Gastrocnemius medialis (tissue), 4 donors: ENCODE measurements at regions not wholly inside any gene's neighbourhood (a gene's known extent, or its start where the extent isn't known, plus 50 kb on each side); places are given as distances from the start of the nearest gene placed in this dataset.
A peak's percentile ranks its signal among the peaks of the same experiment; 100 is the strongest.
"Not testable (repeated sequence)": the region's sequence is repeated elsewhere in the genome, so short reads cannot be mapped to it uniquely, and the experiment has no call there.

Source experiments
- ATAC-seq, 2 donors: fragments of 150-250 bp; one replicate each; pipeline ENCODE4 v1.9.1; 2016
- DNase-seq, 2 donors: peaks; one replicate each; pipeline ENCODE4 v3.0.0-alpha.2; 2019
- H3K27ac ChIP-seq, 4 donors: fragments of 200-600 bp; sonication (generic); 1 replicate in 1 of 4; 2 replicates in 3 of 4; pipeline ENCODE4 v1.5.1; 2016 to 2018; ENCODE audit warnings: mild to moderate bottlenecking in 2 of 4, moderate library complexity in 1 of 4
- H3K27me3 ChIP-seq, 3 donors: fragments of 200-600 bp; sonication (generic) in 2 of 3; 1 replicate in 1 of 3; 2 replicates in 2 of 3; pipeline versions ENCODE4 v1.5.1 to v1.6.0; 2016 to 2019; ENCODE audit warnings: mild to moderate bottlenecking in 1 of 3, moderate library complexity in 1 of 3
- H3K36me3 ChIP-seq, 2 donors: fragments of 200-600 bp; sonication (generic) in 1 of 2; one replicate each; pipeline ENCODE4 v1.5.1; 2017 to 2018
- H3K4me1 ChIP-seq, 2 donors: fragments of 200-600 bp; sonication (generic) in 1 of 2; one replicate each; pipeline ENCODE4 v1.5.1; 2016 to 2017; ENCODE audit warnings: mild to moderate bottlenecking in 2 of 2
- H3K4me3 ChIP-seq, 4 donors: fragments of 200-600 bp; sonication (generic) in 3 of 4; 1 replicate in 1 of 4; 2 replicates in 3 of 4; pipeline ENCODE4 v1.5.1; 2016 to 2019; ENCODE audit warnings: mild to moderate bottlenecking in 2 of 4
- H3K9me3 ChIP-seq, 3 donors: fragments of 200-600 bp; sonication (generic) in 2 of 3; 1 replicate in 1 of 3; 2 replicates in 2 of 3; pipeline ENCODE4 v1.5.1; 2016 to 2019
- POLR2A ChIP-seq, 2 donors: fragments of 450-650 bp; IDR thresholded peaks; one replicate each; pipeline ENCODE4 v1.6.1; 2017; ENCODE audit warnings: antibody characterized with exemption in 2 of 2, mild to moderate bottlenecking in 2 of 2, moderate library complexity in 2 of 2
- in situ Hi-C, 4 donors: fragments of 200-750 bp; cut with MboI; loops; one replicate each; pipeline versions ENCODE4 v1.15.0 to v1.8.0; 2017; ENCODE audit warnings: low sequenced_read_pairs in 4 of 4
- intact Hi-C: fragments of 100-400 bp; cut with DNase I; formaldehyde crosslinking; loops from one replicate; pipeline ENCODE4 v1.15.1; 2023; ENCODE audit warnings: low total_unique reads
- TF ChIP-seq, protein P1 (sequence below), 5 experiments: fragments of 450-650 bp in 3 of 5; fragments of 200-600 bp in 2 of 5; sonication (generic) in 2 of 5; IDR thresholded peaks in 4 of 5; conservative IDR thresholded peaks in 1 of 5; 1 replicate in 4 of 5; 2 replicates in 1 of 5; pipeline ENCODE4 v1.5.1; 2016 to 2019; ENCODE audit warnings: antibody characterized with exemption in 5 of 5, mild to moderate bottlenecking in 3 of 5, moderate library complexity in 3 of 5

DNA sequence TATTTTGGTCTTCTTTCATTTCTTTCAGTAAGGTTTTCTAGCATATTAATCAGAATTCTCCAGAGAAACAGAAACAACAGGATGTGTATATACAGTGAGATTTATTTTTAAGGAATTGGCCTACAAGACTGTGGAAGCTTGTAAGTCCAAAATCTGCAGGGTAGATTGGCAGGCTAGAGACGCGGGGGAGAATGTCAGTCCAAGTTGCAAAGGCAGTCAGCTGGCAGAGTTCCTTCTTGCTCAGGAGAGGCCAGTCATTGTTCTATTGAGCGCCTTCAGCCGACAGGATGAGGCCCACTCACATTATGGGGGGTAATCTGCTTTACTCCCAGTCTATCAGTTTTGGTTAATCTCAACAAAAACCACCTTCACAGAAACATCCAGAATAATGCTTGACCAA lies 133.4 kb upstream of the UBE3A start:
- DNase-seq (no peak), ATAC-seq (no peak)
- H3K9me3 ChIP-seq, result no peaks in the 10 kb centered on the region
- H3K4me1 ChIP-seq, result peaks cover 19 to 22% of the 10 kb centered on the region in 2 donors
- no peak overlapping the region for H3K27ac ChIP-seq
- H3K27me3 ChIP-seq, result no peaks in the 10 kb centered on the region
- intact Hi-C loops, result loop anchor here (10.0 kb wide), 1 partner anchor 73 kb away; no protein-coding TSS in a partner anchor
- in situ Hi-C loops, result no loop called here
- TF ChIP-seq POLR2A (IDR thresholded peaks at IDR 0.05), result no peak
- TF ChIP-seq, protein P1, sequence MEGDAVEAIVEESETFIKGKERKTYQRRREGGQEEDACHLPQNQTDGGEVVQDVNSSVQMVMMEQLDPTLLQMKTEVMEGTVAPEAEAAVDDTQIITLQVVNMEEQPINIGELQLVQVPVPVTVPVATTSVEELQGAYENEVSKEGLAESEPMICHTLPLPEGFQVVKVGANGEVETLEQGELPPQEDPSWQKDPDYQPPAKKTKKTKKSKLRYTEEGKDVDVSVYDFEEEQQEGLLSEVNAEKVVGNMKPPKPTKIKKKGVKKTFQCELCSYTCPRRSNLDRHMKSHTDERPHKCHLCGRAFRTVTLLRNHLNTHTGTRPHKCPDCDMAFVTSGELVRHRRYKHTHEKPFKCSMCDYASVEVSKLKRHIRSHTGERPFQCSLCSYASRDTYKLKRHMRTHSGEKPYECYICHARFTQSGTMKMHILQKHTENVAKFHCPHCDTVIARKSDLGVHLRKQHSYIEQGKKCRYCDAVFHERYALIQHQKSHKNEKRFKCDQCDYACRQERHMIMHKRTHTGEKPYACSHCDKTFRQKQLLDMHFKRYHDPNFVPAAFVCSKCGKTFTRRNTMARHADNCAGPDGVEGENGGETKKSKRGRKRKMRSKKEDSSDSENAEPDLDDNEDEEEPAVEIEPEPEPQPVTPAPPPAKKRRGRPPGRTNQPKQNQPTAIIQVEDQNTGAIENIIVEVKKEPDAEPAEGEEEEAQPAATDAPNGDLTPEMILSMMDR (IDR thresholded peaks at IDR 0.05 in 4 of 5, conservative IDR thresholded peaks at IDR 0.05 in 1 of 5), result no peak
- H3K36me3 ChIP-seq, result no peaks in the 10 kb centered on the region
- H3K4me3 ChIP-seq, result no peak overlapping the region

GRCh38 chr15:25568751-25569150 lies 129.9 kb upstream of the UBE3A start:
- DNase-seq (peak; percentile 10 to 73), ATAC-seq (peak; percentile 83 to 91)
- in situ Hi-C loops (no loop called here), intact Hi-C loops (loop anchor here (5.0 kb wide), 1 partner anchor 104 kb away; no protein-coding TSS in a partner anchor)
- no peaks in the 10 kb centered on the region for H3K9me3 ChIP-seq
- peaks cover 33 to 36% of the 10 kb centered on the region in 2 donors for H3K4me1 ChIP-seq
- H3K4me3 ChIP-seq, result no peak overlapping the region
- H3K36me3 ChIP-seq, result no peaks in the 10 kb centered on the region
- H3K27ac ChIP-seq, result peak overlapping the region; percentile 5 to 37 (median 16)
- H3K27me3 ChIP-seq, result no peaks in the 10 kb centered on the region
- TF ChIP-seq, protein P1 (IDR thresholded peaks at IDR 0.05 in 4 of 5, conservative IDR thresholded peaks at IDR 0.05 in 1 of 5), result no peak
- TF ChIP-seq POLR2A (IDR thresholded peaks at IDR 0.05), result no peak

DNA sequence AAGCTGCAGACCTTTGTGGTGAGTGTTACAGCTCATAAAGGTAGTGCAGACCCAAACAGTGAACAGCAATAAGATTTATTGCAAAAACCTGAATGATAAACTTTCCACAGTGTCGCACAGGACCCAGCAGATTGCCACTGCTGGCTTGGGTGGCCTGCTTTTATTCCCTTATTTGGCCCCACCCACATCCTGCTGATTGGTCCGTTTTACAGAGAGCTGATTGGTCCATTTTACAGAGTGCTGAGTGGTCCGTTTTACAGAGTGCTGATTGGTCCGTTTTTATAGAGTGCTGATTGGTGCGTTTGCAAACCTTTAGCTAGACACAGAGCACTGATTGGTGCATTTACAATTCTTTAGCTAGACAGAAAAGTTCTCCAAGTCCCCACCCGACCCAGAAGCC lies 127.7 kb upstream of the UBE3A start:
- ATAC-seq, H3K9me3 ChIP-seq, DNase-seq, H3K27me3 ChIP-seq, H3K36me3 ChIP-seq, in situ Hi-C loops, H3K27ac ChIP-seq, H3K4me3 ChIP-seq: not testable (repeated sequence)
- intact Hi-C loops, result loop anchor here (5.0 kb wide), 1 partner anchor 106 kb away; no protein-coding TSS in a partner anchor
- H3K4me1 ChIP-seq, result peaks cover 29 to 34% of the 10 kb centered on the region in 2 donors

- peaks cover 29 to 34% of the 10 kb centered on the region in 2 donors for H3K4me1 ChIP-seq
- H3K27ac ChIP-seq, result no peak overlapping the region
- no peaks in the 10 kb centered on the region for H3K9me3 ChIP-seq
- intact Hi-C loops (loop anchor here (5.0 kb wide), 1 partner anchor 107 kb away; no protein-coding TSS in a partner anchor), in situ Hi-C loops (no loop called here)
- no peak overlapping the region for H3K4me3 ChIP-seq
- TF ChIP-seq POLR2A (IDR thresholded peaks at IDR 0.05), result no peak
- TF ChIP-seq, protein P1 (IDR thresholded peaks at IDR 0.05 in 4 of 5, conservative IDR thresholded peaks at IDR 0.05 in 1 of 5), result no peak
- H3K36me3 ChIP-seq, result no peaks in the 10 kb centered on the region
- ATAC-seq (peak; percentile 61 to 93), DNase-seq (peak; percentile 17 to 80)
- no peaks in the 10 kb centered on the region for H3K27me3 ChIP-seq
These were observed 126.8 kb upstream of the UBE3A start for GRCh38 chr15:25565470-25566264.

DNA sequence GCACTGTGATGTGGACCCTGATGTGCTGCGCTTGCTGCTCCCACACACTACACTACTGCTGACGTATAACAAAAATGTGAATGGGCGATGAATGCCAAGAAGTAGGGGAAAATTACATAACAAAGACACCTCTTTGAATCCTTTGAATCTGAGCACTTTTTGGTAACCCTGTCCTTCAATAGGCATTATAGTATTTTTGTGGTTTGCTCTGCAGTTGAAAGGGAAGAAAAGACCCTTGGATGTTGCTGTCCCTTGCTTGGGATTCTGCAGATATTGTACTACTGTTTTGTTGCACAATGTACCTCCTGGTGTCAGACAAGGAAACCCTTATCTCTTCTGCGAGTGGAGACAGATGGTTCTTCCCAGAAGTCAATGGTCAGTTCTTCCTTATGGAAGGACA lies 124.8 kb upstream of the UBE3A start:
- H3K4me3 ChIP-seq, result no peak overlapping the region
- H3K9me3 ChIP-seq, result no peaks in the 10 kb centered on the region
- intact Hi-C loops, result no loop called here
- no peak for DNase-seq
- in situ Hi-C loops, result no loop called here
- ATAC-seq, result no peak
- TF ChIP-seq, protein P1 (IDR thresholded peaks at IDR 0.05 in 4 of 5, conservative IDR thresholded peaks at IDR 0.05 in 1 of 5), result no peak
- TF ChIP-seq POLR2A (IDR thresholded peaks at IDR 0.05), result no peak
- H3K4me1 ChIP-seq, result peaks cover 18 to 21% of the 10 kb centered on the region in 2 donors
- no peak overlapping the region for H3K27ac ChIP-seq
- no peaks in the 10 kb centered on the region for H3K27me3 ChIP-seq
- no peaks in the 10 kb centered on the region for H3K36me3 ChIP-seq
